H1 (cell line): ENCODE measurements at regions not wholly inside any gene's neighbourhood (a gene's known extent, or its start where the extent isn't known, plus 50 kb on each side); places are given as distances from the start of the nearest gene placed in this dataset.

Source experiments
- BCL11A ChIP-seq, 2 experiments: IDR thresholded peaks; one replicate each; pipeline ENCODE4 v1.6.1; 2011; ENCODE audit warnings: low read depth in 2 of 2, low read length in 2 of 2, mild to moderate bottlenecking in 2 of 2
- BRCA1 ChIP-seq: IDR thresholded peaks from 2 replicates; pipeline ENCODE4 v1.6.1; 2012; ENCODE audit warnings: low read depth, low read length, improper control_type of control experiment
- CHD1 ChIP-seq: IDR thresholded peaks from 2 replicates; pipeline ENCODE4 v1.6.1; 2012; ENCODE audit warnings: low read depth, low read length, improper control_type of control experiment
- EP300 ChIP-seq, 2 experiments: IDR thresholded peaks; 1 replicate in 1 of 2; 2 replicates in 1 of 2; pipeline ENCODE4 v1.6.1; 2011 to 2012; ENCODE audit warnings: low read depth in 2 of 2, low read length in 2 of 2, mild to moderate bottlenecking in 2 of 2, borderline replicate concordance in 1 of 2, inconsistent platforms in 1 of 2, moderate library complexity in 1 of 2
- KDM1A ChIP-seq: fragments of 200-600, 300-600 bp; sonication (generic); IDR thresholded peaks from 2 replicates; pipeline ENCODE4 v1.7.1; 2016; ENCODE audit warnings: mild to moderate bottlenecking, low read length, borderline replicate concordance
- NANOG ChIP-seq: IDR thresholded peaks from 2 replicates; pipeline ENCODE4 v1.6.1; 2011; ENCODE audit warnings: low read length, low read depth, mild to moderate bottlenecking, inconsistent platforms; ENCODE audit not compliant: insufficient read depth, poor library complexity, severe bottlenecking
- POLR2AphosphoS5 ChIP-seq: IDR thresholded peaks from 2 replicates; pipeline ENCODE4 v1.6.1; 2011; ENCODE audit warnings: low read depth, low read length
- POU5F1 ChIP-seq: IDR thresholded peaks from 2 replicates; pipeline ENCODE4 v1.6.1; 2011; ENCODE audit warnings: low read depth, mild to moderate bottlenecking, low read length, moderate library complexity
- SIN3A ChIP-seq, 2 experiments: IDR thresholded peaks in 1 of 2; conservative IDR thresholded peaks in 1 of 2; 2 replicates each; pipeline ENCODE4 v1.6.1; 2011 to 2012; ENCODE audit warnings: low read length in 2 of 2, improper control_type of control experiment in 1 of 2, low read depth in 1 of 2, mild to moderate bottlenecking in 1 of 2
- YY1 ChIP-seq: IDR thresholded peaks from 2 replicates; pipeline ENCODE4 v1.6.1; 2011; ENCODE audit warnings: low read depth, mild to moderate bottlenecking, low read length
- ZNF274 ChIP-seq: IDR thresholded peaks from 2 replicates; pipeline ENCODE4 v1.7.0; 2012; ENCODE audit warnings: low read length, borderline replicate concordance; ENCODE audit errors: extremely low read depth
- TF ChIP-seq, protein P1 (sequence below), 3 experiments: IDR thresholded peaks; 1 replicate in 2 of 3; 2 replicates in 1 of 3; pipeline versions ENCODE4 v1.5.1 to v1.6.1; 2011; ENCODE audit warnings: low read length in 3 of 3, mild to moderate bottlenecking in 3 of 3, inconsistent platforms in 2 of 3, low read depth in 1 of 3, moderate library complexity in 1 of 3; ENCODE audit not compliant: insufficient read depth in 1 of 3; ENCODE audit errors: control extremely low read depth in 1 of 3
- TF ChIP-seq, protein P2 (sequence below): IDR thresholded peaks from 2 replicates; pipeline ENCODE4 v1.6.1; 2011; ENCODE audit warnings: low read length, improper control_type of control experiment

DNA sequence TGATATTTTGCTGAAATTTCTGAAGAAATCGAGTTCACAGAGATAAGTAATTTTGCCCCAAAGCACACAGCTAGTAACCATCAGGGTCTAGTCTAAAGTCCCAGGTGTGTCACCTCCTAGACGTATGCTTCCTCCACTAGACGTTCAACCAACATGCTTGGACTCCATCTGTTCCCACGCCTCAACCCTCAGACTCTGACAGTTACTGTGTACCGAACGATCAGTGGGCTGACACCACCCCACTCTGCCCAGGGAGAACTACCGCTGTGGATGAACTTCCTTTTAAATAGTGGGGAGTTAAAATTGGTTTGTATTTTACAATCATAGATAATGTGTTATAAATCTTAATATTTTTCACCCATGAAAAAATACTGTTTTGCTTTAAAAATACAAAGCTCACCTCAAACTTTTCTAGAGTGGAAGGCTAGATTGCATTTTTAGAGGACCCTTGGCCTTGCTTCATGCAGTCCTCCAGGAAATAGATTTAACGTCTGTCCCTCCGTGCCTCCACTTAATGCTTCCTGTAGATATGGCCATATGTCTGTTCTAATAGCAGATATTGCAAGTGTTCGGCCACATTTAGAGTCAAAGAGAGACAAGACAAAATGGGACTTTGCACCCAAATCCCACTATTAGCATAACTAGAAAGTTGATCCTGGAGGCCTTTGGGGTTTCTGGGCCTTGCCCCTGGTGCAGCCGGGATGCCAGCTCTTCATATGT is 91.4 kb upstream of the ZPBP start:
- TF ChIP-seq POU5F1 (no peak), ZNF274 (no peak), YY1 (no peak), CHD1 (no peak), EP300 (IDR thresholded peaks at IDR 0.05; ENCODE audit: borderline replicate concordance in 1 of 2, low read depth in 2 of 2, low read length in 2 of 2) (no peak), SIN3A (conservative IDR thresholded peaks at IDR 0.05 in 1 of 2, IDR thresholded peaks at IDR 0.05 in 1 of 2; ENCODE audit: low read depth in 1 of 2, low read length in 2 of 2) (no peak), POLR2AphosphoS5 (no peak), BRCA1 (no peak), BCL11A (IDR thresholded peaks at IDR 0.05; ENCODE audit: low read depth in 2 of 2, low read length in 2 of 2) (no peak), KDM1A (no peak), NANOG (no peak)
- TF ChIP-seq, protein P1, sequence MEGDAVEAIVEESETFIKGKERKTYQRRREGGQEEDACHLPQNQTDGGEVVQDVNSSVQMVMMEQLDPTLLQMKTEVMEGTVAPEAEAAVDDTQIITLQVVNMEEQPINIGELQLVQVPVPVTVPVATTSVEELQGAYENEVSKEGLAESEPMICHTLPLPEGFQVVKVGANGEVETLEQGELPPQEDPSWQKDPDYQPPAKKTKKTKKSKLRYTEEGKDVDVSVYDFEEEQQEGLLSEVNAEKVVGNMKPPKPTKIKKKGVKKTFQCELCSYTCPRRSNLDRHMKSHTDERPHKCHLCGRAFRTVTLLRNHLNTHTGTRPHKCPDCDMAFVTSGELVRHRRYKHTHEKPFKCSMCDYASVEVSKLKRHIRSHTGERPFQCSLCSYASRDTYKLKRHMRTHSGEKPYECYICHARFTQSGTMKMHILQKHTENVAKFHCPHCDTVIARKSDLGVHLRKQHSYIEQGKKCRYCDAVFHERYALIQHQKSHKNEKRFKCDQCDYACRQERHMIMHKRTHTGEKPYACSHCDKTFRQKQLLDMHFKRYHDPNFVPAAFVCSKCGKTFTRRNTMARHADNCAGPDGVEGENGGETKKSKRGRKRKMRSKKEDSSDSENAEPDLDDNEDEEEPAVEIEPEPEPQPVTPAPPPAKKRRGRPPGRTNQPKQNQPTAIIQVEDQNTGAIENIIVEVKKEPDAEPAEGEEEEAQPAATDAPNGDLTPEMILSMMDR (IDR thresholded peaks at IDR 0.05; ENCODE audit: control extremely low read depth in 1 of 3, insufficient read depth in 1 of 3, low read depth in 1 of 3, low read length in 3 of 3) = no peak
- TF ChIP-seq, protein P2, sequence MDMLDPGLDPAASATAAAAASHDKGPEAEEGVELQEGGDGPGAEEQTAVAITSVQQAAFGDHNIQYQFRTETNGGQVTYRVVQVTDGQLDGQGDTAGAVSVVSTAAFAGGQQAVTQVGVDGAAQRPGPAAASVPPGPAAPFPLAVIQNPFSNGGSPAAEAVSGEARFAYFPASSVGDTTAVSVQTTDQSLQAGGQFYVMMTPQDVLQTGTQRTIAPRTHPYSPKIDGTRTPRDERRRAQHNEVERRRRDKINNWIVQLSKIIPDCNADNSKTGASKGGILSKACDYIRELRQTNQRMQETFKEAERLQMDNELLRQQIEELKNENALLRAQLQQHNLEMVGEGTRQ = no peak
